Retinal pigment epithelial cell (primary cell): ENCODE measurements at regions not wholly inside any gene's neighbourhood (a gene's known extent, or its start where the extent isn't known, plus 50 kb on each side); places are given as distances from the start of the nearest gene placed in this dataset.

Source experiments
- DNase-seq: peaks from one replicate; pipeline ENCODE4 v3.0.0-alpha.2; 2010; ENCODE audit warnings: low read depth
- H3K4me3 ChIP-seq: 2 replicates; pipeline ENCODE4 v1.5.1; 2011; ENCODE audit warnings: mild to moderate bottlenecking, low read length, control low read depth, moderate library complexity
- TF ChIP-seq, protein P1 (sequence below): conservative IDR thresholded peaks from 2 replicates; pipeline ENCODE4 v1.5.1; 2011; ENCODE audit warnings: low read depth, low read length, control low read depth, inconsistent platforms

DNA sequence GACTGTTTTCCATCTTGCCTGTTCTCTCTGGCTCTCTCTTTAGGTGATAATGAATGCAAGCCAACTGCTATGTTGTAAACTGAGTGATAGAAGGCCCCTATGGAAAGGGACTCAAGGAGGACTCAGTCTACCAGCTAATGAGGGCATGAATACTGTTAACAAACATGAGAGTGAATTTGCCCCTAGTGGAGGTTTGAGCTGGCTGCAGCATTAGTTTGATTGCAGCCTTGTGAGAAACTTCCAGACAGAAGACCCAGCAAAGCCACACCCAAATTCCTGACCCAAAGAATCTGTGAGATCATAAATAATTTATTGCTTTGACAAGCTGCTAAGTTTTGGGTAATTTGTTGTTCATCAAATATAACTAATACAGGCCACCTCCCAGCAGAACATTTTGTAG, 50.0 kb upstream of the PLCB1 start:
- TF ChIP-seq, protein P1, sequence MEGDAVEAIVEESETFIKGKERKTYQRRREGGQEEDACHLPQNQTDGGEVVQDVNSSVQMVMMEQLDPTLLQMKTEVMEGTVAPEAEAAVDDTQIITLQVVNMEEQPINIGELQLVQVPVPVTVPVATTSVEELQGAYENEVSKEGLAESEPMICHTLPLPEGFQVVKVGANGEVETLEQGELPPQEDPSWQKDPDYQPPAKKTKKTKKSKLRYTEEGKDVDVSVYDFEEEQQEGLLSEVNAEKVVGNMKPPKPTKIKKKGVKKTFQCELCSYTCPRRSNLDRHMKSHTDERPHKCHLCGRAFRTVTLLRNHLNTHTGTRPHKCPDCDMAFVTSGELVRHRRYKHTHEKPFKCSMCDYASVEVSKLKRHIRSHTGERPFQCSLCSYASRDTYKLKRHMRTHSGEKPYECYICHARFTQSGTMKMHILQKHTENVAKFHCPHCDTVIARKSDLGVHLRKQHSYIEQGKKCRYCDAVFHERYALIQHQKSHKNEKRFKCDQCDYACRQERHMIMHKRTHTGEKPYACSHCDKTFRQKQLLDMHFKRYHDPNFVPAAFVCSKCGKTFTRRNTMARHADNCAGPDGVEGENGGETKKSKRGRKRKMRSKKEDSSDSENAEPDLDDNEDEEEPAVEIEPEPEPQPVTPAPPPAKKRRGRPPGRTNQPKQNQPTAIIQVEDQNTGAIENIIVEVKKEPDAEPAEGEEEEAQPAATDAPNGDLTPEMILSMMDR: peak; percentile 56
- H3K4me3 ChIP-seq: no peak overlapping the region
- no peak for DNase-seq
